ENCODE measurements at regions not wholly inside any gene's neighbourhood (a gene's known extent, or its start where the extent isn't known, plus 50 kb on each side); places are given as distances from the start of the nearest gene placed in this dataset.

DNA sequence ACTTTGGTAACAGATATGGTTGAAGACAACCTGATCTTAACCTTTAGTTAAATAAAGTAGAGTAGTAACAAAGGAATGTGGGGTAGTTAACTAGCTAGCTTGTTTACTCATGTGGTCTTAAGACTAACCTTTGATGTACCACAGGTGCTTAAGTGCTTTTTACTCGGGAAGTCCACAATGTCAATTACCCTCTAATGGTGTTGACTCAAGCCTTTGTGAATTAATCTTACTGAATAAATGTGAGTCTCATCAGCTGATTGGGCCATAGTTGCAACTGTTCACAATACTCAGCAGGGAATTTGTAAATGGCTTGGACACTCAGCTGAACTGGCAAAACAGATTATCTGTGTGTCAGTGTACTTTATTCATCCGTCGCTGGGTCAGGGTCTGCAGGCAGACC is 119.0 kb upstream of the UGT8 start:
- TF ChIP-seq, protein P1, sequence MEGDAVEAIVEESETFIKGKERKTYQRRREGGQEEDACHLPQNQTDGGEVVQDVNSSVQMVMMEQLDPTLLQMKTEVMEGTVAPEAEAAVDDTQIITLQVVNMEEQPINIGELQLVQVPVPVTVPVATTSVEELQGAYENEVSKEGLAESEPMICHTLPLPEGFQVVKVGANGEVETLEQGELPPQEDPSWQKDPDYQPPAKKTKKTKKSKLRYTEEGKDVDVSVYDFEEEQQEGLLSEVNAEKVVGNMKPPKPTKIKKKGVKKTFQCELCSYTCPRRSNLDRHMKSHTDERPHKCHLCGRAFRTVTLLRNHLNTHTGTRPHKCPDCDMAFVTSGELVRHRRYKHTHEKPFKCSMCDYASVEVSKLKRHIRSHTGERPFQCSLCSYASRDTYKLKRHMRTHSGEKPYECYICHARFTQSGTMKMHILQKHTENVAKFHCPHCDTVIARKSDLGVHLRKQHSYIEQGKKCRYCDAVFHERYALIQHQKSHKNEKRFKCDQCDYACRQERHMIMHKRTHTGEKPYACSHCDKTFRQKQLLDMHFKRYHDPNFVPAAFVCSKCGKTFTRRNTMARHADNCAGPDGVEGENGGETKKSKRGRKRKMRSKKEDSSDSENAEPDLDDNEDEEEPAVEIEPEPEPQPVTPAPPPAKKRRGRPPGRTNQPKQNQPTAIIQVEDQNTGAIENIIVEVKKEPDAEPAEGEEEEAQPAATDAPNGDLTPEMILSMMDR (IDR thresholded peaks at IDR 0.05) = no peak
- no peak for TF ChIP-seq POLR2A (IDR thresholded peaks at IDR 0.05)
- no peak for TF ChIP-seq EP300 (IDR thresholded peaks at IDR 0.05)
